SK-N-SH treated with all-trans-retinoic acid at 6 μM for 48 hours (cell line): ENCODE measurements at regions not wholly inside any gene's neighbourhood (a gene's known extent, or its start where the extent isn't known, plus 50 kb on each side); places are given as distances from the start of the nearest gene placed in this dataset.

Experiments
- ATAC-seq: fragments of 200-7000 bp; cut with Tn5 transposase; 3 replicates; pipeline ENCODE4 v1.9.1; 2020; ENCODE audit warnings: mild to moderate bottlenecking, moderate library complexity
- ARNTL ChIP-seq: fragments of 450-650 bp; formaldehyde crosslinking; IDR thresholded peaks from 2 replicates; pipeline ENCODE4 v1.5.0; 2020; ENCODE audit warnings: low read depth, mild to moderate bottlenecking, moderate library complexity, borderline replicate concordance
- BACH2 ChIP-seq: fragments of 250-450 bp; sonication (Bioruptor Pico); IDR thresholded peaks from 2 replicates; pipeline ENCODE4 v1.9.0; 2021; ENCODE audit warnings: mild to moderate bottlenecking, borderline replicate concordance
- CREB5 ChIP-seq: fragments of 250-450 bp; sonication (Bioruptor Pico); IDR thresholded peaks from 2 replicates; pipeline ENCODE4 v1.5.1; 2020; ENCODE audit warnings: low read depth, mild to moderate bottlenecking, moderate library complexity
- CSRNP3 ChIP-seq: fragments of 250-450 bp; sonication (Bioruptor Pico); IDR thresholded peaks from 2 replicates; pipeline ENCODE4 v1.5.1; 2021; ENCODE audit warnings: mild to moderate bottlenecking, moderate library complexity
- ESRRG ChIP-seq: fragments of 250-450 bp; sonication (Bioruptor Pico); IDR thresholded peaks from 2 replicates; pipeline ENCODE4 v1.6.1; 2021; ENCODE audit warnings: mild to moderate bottlenecking
- GLIS3 ChIP-seq: fragments of 250-450 bp; sonication (Bioruptor Pico); IDR thresholded peaks from 2 replicates; pipeline ENCODE4 v1.5.0; 2020; ENCODE audit warnings: mild to moderate bottlenecking, moderate library complexity
- ISL1 ChIP-seq: fragments of 250-450 bp; sonication (Bioruptor Pico); IDR thresholded peaks from 2 replicates; pipeline ENCODE4 v2.1.2; 2022; ENCODE audit warnings: mild to moderate bottlenecking, moderate library complexity
- OSR1 ChIP-seq: fragments of 250-450 bp; sonication (Bioruptor Pico); IDR thresholded peaks from 2 replicates; pipeline ENCODE4 v1.8.0; 2022; ENCODE audit warnings: moderate library complexity, mild to moderate bottlenecking, inconsistent platforms
- PATZ1 ChIP-seq: fragments of 250-450 bp; sonication (Bioruptor Pico); IDR thresholded peaks from 2 replicates; pipeline ENCODE4 v1.8.0; 2020; ENCODE audit warnings: mild to moderate bottlenecking, moderate library complexity, borderline replicate concordance
- POU6F1 ChIP-seq: fragments of 250-450 bp; sonication (Bioruptor Pico); IDR thresholded peaks from 2 replicates; pipeline ENCODE4 v1.8.0; 2021; ENCODE audit warnings: low read depth, mild to moderate bottlenecking, moderate library complexity, borderline replicate concordance
- PPARA ChIP-seq: fragments of 250-450 bp; sonication (Bioruptor Pico); IDR thresholded peaks from 2 replicates; pipeline ENCODE4 v1.5.0; 2020; ENCODE audit warnings: mild to moderate bottlenecking, borderline replicate concordance
- RARB ChIP-seq: fragments of 250-450 bp; sonication (Bioruptor Pico); IDR thresholded peaks from 2 replicates; pipeline ENCODE4 v1.8.0; 2021; ENCODE audit warnings: mild to moderate bottlenecking, moderate library complexity
- SNAI2 ChIP-seq: fragments of 250-450 bp; sonication (Bioruptor Pico); IDR thresholded peaks from 2 replicates; pipeline ENCODE4 v1.5.0; 2020; ENCODE audit warnings: mild to moderate bottlenecking, moderate library complexity
- TOX ChIP-seq: fragments of 250-450 bp; sonication (Bioruptor Pico); IDR thresholded peaks from 2 replicates; pipeline ENCODE4 v1.8.0; 2021; ENCODE audit warnings: mild to moderate bottlenecking, moderate library complexity, borderline replicate concordance
- TSHZ2 ChIP-seq: fragments of 250-450 bp; sonication (Bioruptor Pico); IDR thresholded peaks from 2 replicates; pipeline ENCODE4 v1.5.0; 2020; ENCODE audit warnings: mild to moderate bottlenecking, moderate library complexity
- ZC3H10 ChIP-seq: fragments of 250-450 bp; sonication (Bioruptor Pico); IDR thresholded peaks from 2 replicates; pipeline ENCODE4 v1.5.1; 2021; ENCODE audit warnings: mild to moderate bottlenecking, moderate library complexity
- ZFP30 ChIP-seq: fragments of 450-650 bp; formaldehyde crosslinking; IDR thresholded peaks from 2 replicates; pipeline ENCODE4 v1.5.0; 2022; ENCODE audit warnings: mild to moderate bottlenecking, moderate library complexity
- ZNF565 ChIP-seq: fragments of 450-650 bp; formaldehyde crosslinking; conservative IDR thresholded peaks from 2 replicates; pipeline ENCODE4 v1.5.0; 2020; ENCODE audit warnings: low read depth, mild to moderate bottlenecking, moderate library complexity
- ZNF70 ChIP-seq: fragments of 450-650 bp; formaldehyde crosslinking; IDR thresholded peaks from 2 replicates; pipeline ENCODE4 v1.5.0; 2020; ENCODE audit warnings: mild to moderate bottlenecking, moderate library complexity
- ZNF8 ChIP-seq: fragments of 450-650 bp; formaldehyde crosslinking; IDR thresholded peaks from 2 replicates; pipeline ENCODE4 v1.5.0; 2020; ENCODE audit warnings: mild to moderate bottlenecking, moderate library complexity

- no peak for TF ChIP-seq ARNTL (CRISPR knock-in tag)
- TF ChIP-seq, all 23 proteins: peak for 0
These were observed 484.8 kb upstream of the UBE2E3 start (continued) for GRCh38 chr2:180495606-180496005.

GRCh38 chr2:180494286-180494685, 486.1 kb upstream of the UBE2E3 start:
- ATAC-seq, result no peak
- TF ChIP-seq ZNF565 (no peak), TOX (CRISPR knock-in tag) (no peak), ZNF8 (CRISPR knock-in tag) (no peak), RARB (CRISPR knock-in tag) (no peak), ARNTL (CRISPR knock-in tag) (no peak), PPARA (CRISPR knock-in tag) (no peak), ESRRG (CRISPR knock-in tag) (no peak), TSHZ2 (CRISPR knock-in tag) (no peak), POU6F1 (CRISPR knock-in tag) (no peak), CSRNP3 (CRISPR knock-in tag) (no peak), ISL1 (CRISPR knock-in tag) (no peak), PATZ1 (no peak), ZC3H10 (CRISPR knock-in tag) (no peak), BACH2 (CRISPR knock-in tag) (no peak), OSR1 (CRISPR knock-in tag) (no peak), ZNF70 (no peak), CREB5 (CRISPR knock-in tag) (no peak), ZFP30 (CRISPR knock-in tag) (no peak), GLIS3 (CRISPR knock-in tag) (no peak), SNAI2 (no peak)

GRCh38 chr2:180482696-180483095, 475.6 kb upstream of the CWC22 start:
- no peak for TF ChIP-seq ARNTL (CRISPR knock-in tag)
- no peak for TF ChIP-seq PPARA (CRISPR knock-in tag)
- no peak for TF ChIP-seq ZNF8 (CRISPR knock-in tag)
- no peak for TF ChIP-seq POU6F1 (CRISPR knock-in tag)

More at GRCh38 chr2:180482696-180483095, 475.6 kb upstream of the CWC22 start:
- no peak for ATAC-seq
